ENCODE measurements at regions not wholly inside any gene's neighbourhood (a gene's known extent, or its start where the extent isn't known, plus 50 kb on each side); places are given as distances from the start of the nearest gene placed in this dataset.

GRCh38 chr15:60121845-60122244 is 117.7 kb downstream of the FOXB1 start:
- TF ChIP-seq EP300 (IDR thresholded peaks at IDR 0.05) (no peak), POLR2A (IDR thresholded peaks at IDR 0.05) (no peak), CTCF (IDR thresholded peaks at IDR 0.05) (no peak), POLR2AphosphoS5 (IDR thresholded peaks at IDR 0.05) (no peak)

All from sigmoid colon (tissue), 4 donors.